ENCODE measurements at regions not wholly inside any gene's neighbourhood (a gene's known extent, or its start where the extent isn't known, plus 50 kb on each side); places are given as distances from the start of the nearest gene placed in this dataset.

DNA sequence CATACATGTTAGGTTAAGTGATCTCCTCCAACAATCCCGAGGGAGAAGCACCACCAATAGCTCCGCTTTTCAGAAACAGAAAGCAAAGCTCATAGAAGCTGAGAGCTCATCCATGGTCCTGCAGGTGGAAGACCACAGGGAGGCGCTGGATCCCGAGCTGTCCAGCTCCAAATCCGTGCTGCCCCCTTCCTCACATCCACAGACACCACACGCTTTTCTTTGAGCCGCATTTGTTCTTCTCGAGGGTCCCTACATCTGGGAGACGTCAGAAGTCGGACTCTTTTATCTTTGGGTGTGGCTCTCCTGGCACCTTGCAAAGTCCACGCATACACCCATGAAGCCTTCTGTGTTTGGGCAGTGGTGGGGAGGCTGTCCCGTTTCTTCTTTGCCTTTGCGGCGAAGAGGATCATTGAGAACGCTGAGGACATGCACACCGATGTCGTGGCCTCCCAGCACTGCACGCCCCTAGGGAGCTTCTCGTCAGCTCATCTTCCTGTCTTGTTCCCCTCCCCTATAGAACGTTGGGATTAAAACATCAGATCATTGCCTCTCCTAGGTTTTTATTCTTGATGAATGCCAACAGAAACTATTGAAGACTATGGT, 184.8 kb downstream of the TEX29 start:
- Histone ChIP-seq H3K27me3 (ENCODE audit: control insufficient read depth in 3 of 3, insufficient read depth in 3 of 3, low read length in 2 of 3) (peaks cover 0 to 14% (median 3%) of the 10 kb centered on the region in 3 donors), H3K9me3 (ENCODE audit: control insufficient read depth in 4 of 4, insufficient read depth in 3 of 4, low read length in 3 of 4) (peaks cover 0 to 12% (median 0%) of the 10 kb centered on the region in 4 donors), H3K4me3 (no peak overlapping the region), H3K9ac (ENCODE audit: insufficient read depth in 1 of 2, low read length in 2 of 2) (no peak overlapping the region), H3K27ac (ENCODE audit: low read depth in 1 of 2, low read length in 1 of 2) (no peak overlapping the region), H3K4me1 (ENCODE audit: control insufficient read depth in 5 of 5, insufficient read depth in 5 of 5, low read length in 5 of 5) (no peaks in the 10 kb centered on the region), H3K36me3 (ENCODE audit: control insufficient read depth in 4 of 4, insufficient read depth in 4 of 4, low read length in 4 of 4) (no peaks in the 10 kb centered on the region)
- TF ChIP-seq, protein P1, sequence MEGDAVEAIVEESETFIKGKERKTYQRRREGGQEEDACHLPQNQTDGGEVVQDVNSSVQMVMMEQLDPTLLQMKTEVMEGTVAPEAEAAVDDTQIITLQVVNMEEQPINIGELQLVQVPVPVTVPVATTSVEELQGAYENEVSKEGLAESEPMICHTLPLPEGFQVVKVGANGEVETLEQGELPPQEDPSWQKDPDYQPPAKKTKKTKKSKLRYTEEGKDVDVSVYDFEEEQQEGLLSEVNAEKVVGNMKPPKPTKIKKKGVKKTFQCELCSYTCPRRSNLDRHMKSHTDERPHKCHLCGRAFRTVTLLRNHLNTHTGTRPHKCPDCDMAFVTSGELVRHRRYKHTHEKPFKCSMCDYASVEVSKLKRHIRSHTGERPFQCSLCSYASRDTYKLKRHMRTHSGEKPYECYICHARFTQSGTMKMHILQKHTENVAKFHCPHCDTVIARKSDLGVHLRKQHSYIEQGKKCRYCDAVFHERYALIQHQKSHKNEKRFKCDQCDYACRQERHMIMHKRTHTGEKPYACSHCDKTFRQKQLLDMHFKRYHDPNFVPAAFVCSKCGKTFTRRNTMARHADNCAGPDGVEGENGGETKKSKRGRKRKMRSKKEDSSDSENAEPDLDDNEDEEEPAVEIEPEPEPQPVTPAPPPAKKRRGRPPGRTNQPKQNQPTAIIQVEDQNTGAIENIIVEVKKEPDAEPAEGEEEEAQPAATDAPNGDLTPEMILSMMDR (IDR thresholded peaks at IDR 0.05; ENCODE audit: control extremely low read depth, extremely low read depth): no peak
- DNase-seq (peak in 1 of 3 donors; percentile 21), ATAC-seq (ENCODE audit: insufficient read depth, low FRiP score) (no peak)
- 37 to 43% methylated on average over 20 of the region's 20 CpGs for WGBS, 2 donors

DNA sequence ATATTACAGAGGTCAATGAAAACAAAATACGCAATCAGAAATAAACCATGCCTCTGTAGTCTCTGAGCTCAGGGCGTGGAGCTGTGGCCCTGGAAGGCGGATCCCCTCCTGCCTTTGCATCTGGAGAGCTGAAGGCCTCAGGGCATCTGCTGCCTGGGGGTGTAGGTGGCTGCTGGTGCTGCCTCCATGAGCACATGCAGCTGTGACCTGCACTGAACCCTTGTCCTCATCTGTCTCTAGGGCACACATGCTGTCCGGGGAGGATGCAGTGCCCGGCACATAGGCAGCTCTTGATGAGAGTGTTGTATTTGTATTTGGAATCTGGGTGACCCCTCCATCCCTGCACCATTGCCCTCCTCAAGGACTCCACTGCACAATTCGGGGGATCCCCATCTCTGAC, 185.7 kb downstream of the TEX29 start:
- no peak for ATAC-seq (ENCODE audit: insufficient read depth, low FRiP score)
- Histone ChIP-seq H3K27ac (ENCODE audit: low read depth in 1 of 2, low read length in 1 of 2) (no peak overlapping the region), H3K36me3 (ENCODE audit: control insufficient read depth in 4 of 4, insufficient read depth in 4 of 4, low read length in 4 of 4) (no peaks in the 10 kb centered on the region), H3K4me1 (ENCODE audit: control insufficient read depth in 5 of 5, insufficient read depth in 5 of 5, low read length in 5 of 5) (no peaks in the 10 kb centered on the region), H3K9me3 (ENCODE audit: control insufficient read depth in 4 of 4, insufficient read depth in 3 of 4, low read length in 3 of 4) (peaks cover 0 to 16% (median 0%) of the 10 kb centered on the region in 4 donors), H3K27me3 (ENCODE audit: control insufficient read depth in 3 of 3, insufficient read depth in 3 of 3, low read length in 2 of 3) (peaks cover 0 to 16% (median 3%) of the 10 kb centered on the region in 3 donors), H3K4me3 (no peak overlapping the region), H3K9ac (ENCODE audit: insufficient read depth in 1 of 2, low read length in 2 of 2) (no peak overlapping the region)
- 84 to 85% methylated on average over 6 of the region's 6 CpGs for WGBS, 2 donors
- DNase-seq: no peak
- TF ChIP-seq, protein P1 (IDR thresholded peaks at IDR 0.05; ENCODE audit: control extremely low read depth, extremely low read depth): no peak

DNA sequence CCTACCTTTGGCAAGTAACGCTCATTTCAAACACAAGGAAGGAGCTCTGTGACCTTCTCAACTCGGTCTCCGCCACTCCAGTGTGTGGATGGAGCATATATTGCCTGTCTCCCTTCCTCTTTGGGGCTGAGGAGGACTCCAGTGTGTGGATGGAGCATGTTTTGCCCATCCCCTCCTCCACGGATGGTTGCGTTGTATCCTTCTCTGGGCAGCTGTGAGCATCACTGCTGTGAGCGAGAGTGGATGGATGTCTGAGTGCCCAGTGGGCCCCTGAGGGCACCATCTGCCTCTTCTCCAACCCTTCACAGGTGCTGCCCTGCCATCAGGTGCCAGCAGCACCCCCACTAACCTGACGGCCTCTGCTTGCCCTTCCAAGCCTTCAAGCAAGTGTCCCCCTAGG, 186.2 kb downstream of the TEX29 start:
- no peak for ATAC-seq (ENCODE audit: insufficient read depth, low FRiP score)
- Histone ChIP-seq H3K4me1 (ENCODE audit: control insufficient read depth in 5 of 5, insufficient read depth in 5 of 5, low read length in 5 of 5) (no peaks in the 10 kb centered on the region), H3K9me3 (ENCODE audit: control insufficient read depth in 4 of 4, insufficient read depth in 3 of 4, low read length in 3 of 4) (peaks cover 0 to 14% (median 0%) of the 10 kb centered on the region in 4 donors), H3K27ac (ENCODE audit: low read depth in 1 of 2, low read length in 1 of 2) (no peak overlapping the region), H3K36me3 (ENCODE audit: control insufficient read depth in 4 of 4, insufficient read depth in 4 of 4, low read length in 4 of 4) (no peaks in the 10 kb centered on the region), H3K9ac (ENCODE audit: insufficient read depth in 1 of 2, low read length in 2 of 2) (no peak overlapping the region), H3K27me3 (ENCODE audit: control insufficient read depth in 3 of 3, insufficient read depth in 3 of 3, low read length in 2 of 3) (peaks cover 0 to 21% (median 3%) of the 10 kb centered on the region in 3 donors), H3K4me3 (no peak overlapping the region)
- DNase-seq: no peak
- 83 to 84% methylated on average over 7 of the region's 7 CpGs for WGBS, 2 donors
- TF ChIP-seq, protein P1 (IDR thresholded peaks at IDR 0.05; ENCODE audit: control extremely low read depth, extremely low read depth): no peak
